ENCODE measurements at regions not wholly inside any gene's neighbourhood (a gene's known extent, or its start where the extent isn't known, plus 50 kb on each side); places are given as distances from the start of the nearest gene placed in this dataset.

- TF ChIP-seq, protein P1, sequence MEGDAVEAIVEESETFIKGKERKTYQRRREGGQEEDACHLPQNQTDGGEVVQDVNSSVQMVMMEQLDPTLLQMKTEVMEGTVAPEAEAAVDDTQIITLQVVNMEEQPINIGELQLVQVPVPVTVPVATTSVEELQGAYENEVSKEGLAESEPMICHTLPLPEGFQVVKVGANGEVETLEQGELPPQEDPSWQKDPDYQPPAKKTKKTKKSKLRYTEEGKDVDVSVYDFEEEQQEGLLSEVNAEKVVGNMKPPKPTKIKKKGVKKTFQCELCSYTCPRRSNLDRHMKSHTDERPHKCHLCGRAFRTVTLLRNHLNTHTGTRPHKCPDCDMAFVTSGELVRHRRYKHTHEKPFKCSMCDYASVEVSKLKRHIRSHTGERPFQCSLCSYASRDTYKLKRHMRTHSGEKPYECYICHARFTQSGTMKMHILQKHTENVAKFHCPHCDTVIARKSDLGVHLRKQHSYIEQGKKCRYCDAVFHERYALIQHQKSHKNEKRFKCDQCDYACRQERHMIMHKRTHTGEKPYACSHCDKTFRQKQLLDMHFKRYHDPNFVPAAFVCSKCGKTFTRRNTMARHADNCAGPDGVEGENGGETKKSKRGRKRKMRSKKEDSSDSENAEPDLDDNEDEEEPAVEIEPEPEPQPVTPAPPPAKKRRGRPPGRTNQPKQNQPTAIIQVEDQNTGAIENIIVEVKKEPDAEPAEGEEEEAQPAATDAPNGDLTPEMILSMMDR (IDR thresholded peaks at IDR 0.05), result no peak
- no peak for TF ChIP-seq POLR2A (IDR thresholded peaks at IDR 0.05)
Observed at GRCh38 chr1:5109633-5110032, 455.2 kb downstream of the AJAP1 start.
